HG02610 (cell line): ENCODE measurements at regions not wholly inside any gene's neighbourhood (a gene's known extent, or its start where the extent isn't known, plus 50 kb on each side); places are given as distances from the start of the nearest gene placed in this dataset.

Experiments
- ATAC-seq: cut with Tn5 transposase; IDR thresholded peaks from one replicate; pipeline ENCODE4 v1.9.1; 2021; ENCODE audit warnings: mild to moderate bottlenecking, moderate library complexity; ENCODE audit not compliant: unreplicated experiment

GRCh38 chr6:76448109-76448508 lies 375.6 kb upstream of the IMPG1 start:
- ATAC-seq, result no peak

DNA sequence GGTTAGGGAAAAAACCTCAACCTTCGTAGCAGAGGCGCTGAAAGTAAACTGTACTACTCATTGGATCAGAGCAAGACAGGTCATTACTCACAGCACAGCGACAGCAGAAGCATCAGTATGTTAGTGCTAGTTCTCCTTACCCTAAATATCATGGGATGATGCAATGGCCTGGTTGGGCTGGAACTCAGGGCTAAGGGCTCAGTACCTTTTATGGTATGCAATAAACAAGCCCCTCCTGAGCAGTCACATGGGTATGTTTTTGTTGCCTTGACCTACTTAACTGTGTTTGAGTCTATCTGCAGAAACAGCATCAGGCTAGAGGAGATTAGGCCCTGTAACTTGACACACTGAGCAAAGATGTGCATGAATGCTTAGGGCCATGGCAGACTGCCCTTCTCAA lies 369.4 kb upstream of the IMPG1 start:
- no peak for ATAC-seq

- no peak for ATAC-seq
These were observed 367.3 kb upstream of the IMPG1 start for GRCh38 chr6:76439811-76440210.

- no peak for ATAC-seq
These were observed 366.3 kb upstream of the IMPG1 start for GRCh38 chr6:76438768-76439167.

DNA sequence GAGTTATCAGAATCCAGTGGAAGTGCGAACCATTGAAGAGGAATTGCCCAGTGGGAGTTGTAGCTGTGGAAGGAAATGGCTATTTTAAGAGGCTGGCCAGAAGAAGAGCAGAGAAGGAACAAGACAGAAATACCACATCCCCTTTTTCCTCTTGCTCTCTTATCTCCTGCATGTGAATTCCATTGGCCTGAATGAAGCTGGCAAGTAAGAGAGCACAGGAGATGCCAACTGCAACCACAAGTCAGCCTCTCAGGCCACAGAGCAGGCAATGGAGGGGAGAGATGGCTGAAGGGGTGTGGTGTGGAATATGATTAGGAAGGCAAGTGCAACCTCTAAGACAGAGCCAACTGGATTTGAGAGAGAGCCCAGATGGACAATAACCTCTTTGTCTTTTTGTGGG lies 362.7 kb upstream of the IMPG1 start:
- no peak for ATAC-seq

DNA sequence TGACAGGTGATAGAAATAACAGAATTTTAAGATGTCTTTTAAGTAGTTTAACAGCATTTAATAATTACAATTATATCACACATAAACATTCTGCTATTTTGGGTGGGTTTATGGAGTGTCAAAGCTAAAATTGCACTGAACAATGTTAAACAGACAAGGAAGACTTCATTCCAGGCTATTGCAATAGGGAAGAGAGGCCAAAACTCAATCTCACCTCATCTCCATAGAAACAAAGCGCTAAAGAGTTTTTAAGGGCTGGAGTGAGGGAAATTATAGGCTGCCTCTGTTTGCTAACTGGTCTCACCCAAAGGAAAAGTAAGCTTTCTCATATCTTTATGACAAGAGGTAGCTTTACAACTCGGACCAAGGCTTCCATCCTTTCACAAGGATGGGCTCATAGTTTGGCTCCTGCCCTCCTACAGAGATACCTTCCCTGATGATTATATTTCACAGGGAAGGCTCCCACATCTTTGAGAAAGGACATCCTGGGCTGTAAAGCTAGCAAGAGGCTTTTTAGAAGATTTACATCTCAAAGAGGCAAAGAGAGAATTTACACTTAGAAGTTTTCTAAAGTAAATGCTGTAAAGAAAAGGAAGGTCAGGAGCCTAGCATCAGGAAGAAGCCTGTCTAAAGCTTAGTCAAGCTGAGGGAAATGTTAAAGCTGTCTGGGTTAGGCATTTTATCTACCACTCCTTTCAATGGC lies 350.2 kb upstream of the IMPG1 start:
- ATAC-seq, result no peak

DNA sequence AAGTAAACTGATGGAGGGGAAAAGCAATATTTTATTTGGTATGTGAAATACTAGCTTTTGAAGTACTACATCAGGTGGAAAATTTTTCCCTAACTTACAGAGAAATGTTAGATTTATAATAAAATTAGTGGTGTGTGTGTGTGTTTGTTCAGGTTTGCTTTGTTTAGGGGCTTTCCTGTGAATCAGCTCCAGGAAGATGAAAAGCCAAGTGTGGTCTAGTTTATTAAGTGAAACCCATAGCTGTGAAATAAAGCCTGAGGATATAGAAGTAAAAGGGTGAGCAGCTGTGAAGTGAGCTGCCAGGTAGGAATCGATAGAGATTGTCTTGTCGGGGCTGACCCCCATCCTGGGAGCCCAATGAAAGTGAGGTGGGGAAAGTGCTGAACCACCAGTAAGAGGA lies 347.6 kb upstream of the IMPG1 start:
- ATAC-seq, result no peak

- ATAC-seq, result no peak
These were observed 346.2 kb upstream of the IMPG1 start for GRCh38 chr6:76418560-76419223.

- ATAC-seq, result no peak
These were observed 344.6 kb upstream of the IMPG1 start for GRCh38 chr6:76416821-76417605.

- ATAC-seq, result no peak
These were observed 330.6 kb upstream of the IMPG1 start for GRCh38 chr6:76403064-76403463.

GRCh38 chr6:76397966-76398365 lies 325.5 kb upstream of the IMPG1 start:
- no peak for ATAC-seq

- ATAC-seq, result no peak
These were observed 309.7 kb upstream of the IMPG1 start for GRCh38 chr6:76382201-76382600.

DNA sequence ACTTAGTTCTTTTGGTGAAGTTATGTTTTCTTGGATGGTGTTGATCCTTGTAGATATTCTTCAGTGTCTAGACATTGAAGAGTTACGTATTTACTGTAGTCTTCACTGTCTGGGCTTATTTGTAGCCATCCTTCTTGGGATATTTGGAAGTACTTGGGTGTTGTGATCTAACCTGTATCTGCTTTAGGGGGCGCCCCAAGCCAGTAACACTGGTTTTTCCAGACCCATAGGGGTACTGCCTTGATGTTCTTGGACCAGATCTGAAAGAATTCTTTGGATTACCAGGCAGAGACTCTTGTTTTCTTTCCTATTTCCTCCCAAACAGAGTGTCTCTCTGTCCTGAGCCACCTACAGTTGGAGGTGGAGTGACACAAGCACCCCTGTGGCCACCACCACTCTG lies 309.1 kb upstream of the IMPG1 start:
- no peak for ATAC-seq

DNA sequence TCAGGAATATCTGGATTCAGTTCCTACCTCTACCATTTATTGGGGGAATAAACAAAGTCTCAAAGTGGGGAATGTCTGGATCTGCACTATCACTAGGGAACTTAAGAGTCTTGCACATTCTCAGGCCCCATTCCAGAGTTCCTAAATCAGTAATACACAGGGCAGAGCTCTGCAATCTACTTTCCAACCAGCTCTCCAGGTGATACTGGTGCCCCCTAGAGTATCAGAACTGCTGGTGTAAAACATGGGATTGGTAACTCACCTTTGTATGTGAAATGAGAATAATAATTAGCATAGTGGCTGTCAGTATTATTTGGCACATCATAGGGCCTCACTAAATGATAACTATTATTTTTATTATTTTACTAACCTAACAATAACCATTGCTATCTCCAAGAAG lies 278.8 kb upstream of the IMPG1 start:
- ATAC-seq, result no peak

DNA sequence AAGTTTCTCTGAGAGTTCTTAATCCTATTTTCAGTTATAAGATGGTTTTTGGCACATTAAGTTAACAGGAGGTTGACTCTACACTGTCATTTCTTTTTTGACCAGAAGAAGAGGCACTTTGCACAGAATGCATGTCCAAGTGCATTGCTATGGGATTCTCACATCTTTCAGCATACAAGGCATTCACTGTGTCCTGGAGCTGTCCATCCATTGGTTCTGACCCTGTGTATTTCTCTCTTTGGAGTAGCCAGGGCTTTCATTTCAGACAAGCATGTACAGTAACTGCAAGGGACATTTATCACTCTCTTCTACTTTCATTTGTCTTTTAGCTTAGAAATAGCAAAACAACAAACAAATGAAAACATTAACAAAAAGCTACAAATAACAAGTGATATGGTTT lies 275.1 kb upstream of the IMPG1 start:
- ATAC-seq, result no peak

- no peak for ATAC-seq
These were observed 270.2 kb upstream of the IMPG1 start for GRCh38 chr6:76342611-76343160.

- ATAC-seq, result no peak
These were observed 257.6 kb upstream of the IMPG1 start for GRCh38 chr6:76330031-76330430.

DNA sequence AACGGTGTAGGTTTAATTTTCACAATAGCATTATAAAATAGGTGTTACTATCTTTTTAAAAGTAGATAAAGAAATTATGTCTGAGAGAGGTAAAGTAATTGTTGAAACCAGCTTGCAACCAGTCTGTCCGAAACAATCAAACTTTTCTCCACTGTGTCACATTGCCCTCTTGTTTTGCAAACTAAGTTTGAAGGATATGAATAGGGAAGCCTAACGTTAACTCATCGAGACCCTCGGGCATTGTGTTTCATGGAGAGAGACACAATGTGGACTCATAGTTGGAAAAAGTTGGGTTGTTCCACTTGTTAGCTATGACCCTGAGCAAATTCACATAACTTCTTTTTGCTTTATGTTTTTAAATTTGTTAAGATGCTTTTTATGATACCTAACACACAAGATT lies 254.4 kb upstream of the IMPG1 start:
- ATAC-seq, result no peak
